CD8-positive, alpha-beta memory T cell (primary cell): ENCODE measurements at regions not wholly inside any gene's neighbourhood (a gene's known extent, or its start where the extent isn't known, plus 50 kb on each side); places are given as distances from the start of the nearest gene placed in this dataset.
"Not testable (repeated sequence)": the region's sequence is repeated elsewhere in the genome, so short reads cannot be mapped to it uniquely, and the experiment has no call there.

Experiments used
- CTCF ChIA-PET: fragments of 350-600 bp; sonication (Branson Sonifier 250); formaldehyde crosslinking; loops from one replicate; lab custom pipeline; 2021; ENCODE audit warnings: antibody characterized with exemption; lab: Charles Lee
- POLR2A ChIA-PET: fragments of 350-600 bp; sonication (Branson Sonifier 250); formaldehyde crosslinking; loops from one replicate; lab custom pipeline; 2021; ENCODE audit warnings: antibody characterized with exemption; lab: Charles Lee
- DNase-seq, 5 donors: peaks; one replicate each; pipeline versions ENCODE4 v3.0.0 to v3.0.0-alpha.2; 2020 to 2022; ENCODE audit warnings: mixed read lengths in 1 of 5
- H3K27ac ChIP-seq: one replicate; pipeline ENCODE4 v1.7.0; 2013; ENCODE audit warnings: low read depth, mild to moderate bottlenecking, low read length, moderate library complexity
- H3K27me3 ChIP-seq: 2 replicates; pipeline ENCODE4 v1.7.0; 2013; ENCODE audit warnings: low read length, mild to moderate bottlenecking; ENCODE audit not compliant: insufficient read depth, poor library complexity, severe bottlenecking
- H3K36me3 ChIP-seq: 2 replicates; pipeline ENCODE4 v1.7.0; 2013; ENCODE audit warnings: mild to moderate bottlenecking, low read length, moderate library complexity; ENCODE audit not compliant: insufficient read depth
- H3K4me1 ChIP-seq: 2 replicates; pipeline ENCODE4 v1.7.0; 2013; ENCODE audit warnings: mild to moderate bottlenecking, low read length, moderate library complexity; ENCODE audit not compliant: insufficient read depth
- H3K4me3 ChIP-seq: 2 replicates; pipeline ENCODE4 v1.7.0; 2013; ENCODE audit warnings: mild to moderate bottlenecking, low read length
- H3K9me3 ChIP-seq: 2 replicates; pipeline ENCODE4 v1.7.0; 2013; ENCODE audit warnings: mild to moderate bottlenecking, low read length
- H3K27ac Mint-ChIP-seq, 8 donors: one replicate each; pipeline ENCODE4 v1.8.0; 2020 to 2021; ENCODE audit warnings: mixed read lengths in 8 of 8, mild to moderate bottlenecking in 6 of 8, inconsistent platforms in 3 of 8, moderate library complexity in 3 of 8
- H3K27me3 Mint-ChIP-seq, 2 donors: one replicate each; pipeline ENCODE4 v1.8.0; 2020 to 2021; ENCODE audit warnings: mixed read lengths in 2 of 2, mild to moderate bottlenecking in 1 of 2, moderate library complexity in 1 of 2
- H3K36me3 Mint-ChIP-seq, 3 donors: one replicate each; pipeline ENCODE4 v1.8.0; 2020 to 2021; ENCODE audit warnings: mixed read lengths in 3 of 3, inconsistent platforms in 1 of 3, mild to moderate bottlenecking in 1 of 3
- H3K4me1 Mint-ChIP-seq, 3 donors: one replicate each; pipeline ENCODE4 v1.8.0; 2020 to 2021; ENCODE audit warnings: mixed read lengths in 3 of 3, inconsistent platforms in 1 of 3, mild to moderate bottlenecking in 1 of 3
- H3K4me3 Mint-ChIP-seq, 7 donors: one replicate each; pipeline ENCODE4 v1.8.0; 2020 to 2021; ENCODE audit warnings: mixed read lengths in 7 of 7, mild to moderate bottlenecking in 6 of 7, moderate library complexity in 4 of 7, inconsistent platforms in 2 of 7
- H3K9me3 Mint-ChIP-seq, 5 donors: one replicate each; pipeline ENCODE4 v1.8.0; 2020 to 2022; ENCODE audit warnings: mixed read lengths in 5 of 5, mild to moderate bottlenecking in 3 of 5, moderate library complexity in 2 of 5, inconsistent platforms in 1 of 5

- Mint-ChIP-seq H3K9me3 (peaks cover 0 to 5% (median 2%) of the 10 kb centered on the region in 5 donors), H3K4me3 (no peak overlapping the region), H3K27me3 (peaks cover 17 to 22% of the 10 kb centered on the region in 2 donors), H3K4me1 (no peaks in the 10 kb centered on the region), H3K27ac (no peak overlapping the region), H3K36me3 (no peaks in the 10 kb centered on the region)
- H3K4me3 ChIP-seq: no peak overlapping the region
- ChIA-PET CTCF (no interaction called here), POLR2A (no interaction called here)
- no peak for DNase-seq
- no peak overlapping the region for H3K27ac ChIP-seq
- H3K9me3 ChIP-seq: no peaks in the 10 kb centered on the region
- no peaks in the 10 kb centered on the region for H3K4me1 ChIP-seq
- no peaks in the 10 kb centered on the region for H3K36me3 ChIP-seq
- no peaks in the 10 kb centered on the region for H3K27me3 ChIP-seq
Observed at GRCh38 chrX:137119049-137119448, 85.3 kb upstream of the GPR101 start.

GRCh38 chrX:137118536-137118935, 84.7 kb upstream of the GPR101 start:
- POLR2A ChIA-PET: no interaction called here
- H3K9me3 Mint-ChIP-seq: peaks cover 0 to 5% (median 2%) of the 10 kb centered on the region in 5 donors
- H3K27me3 ChIP-seq: no peaks in the 10 kb centered on the region
- H3K27ac ChIP-seq: no peak overlapping the region
- CTCF ChIA-PET: no interaction called here
- H3K36me3 Mint-ChIP-seq: no peaks in the 10 kb centered on the region
- no peaks in the 10 kb centered on the region for H3K4me1 ChIP-seq
- H3K9me3 ChIP-seq: no peaks in the 10 kb centered on the region
- H3K36me3 ChIP-seq: no peaks in the 10 kb centered on the region
- H3K4me3 Mint-ChIP-seq: no peak overlapping the region
- no peaks in the 10 kb centered on the region for H3K4me1 Mint-ChIP-seq
- H3K27me3 Mint-ChIP-seq: peaks cover 12 to 22% of the 10 kb centered on the region in 2 donors
- DNase-seq: no peak
- no peak overlapping the region for H3K4me3 ChIP-seq
- H3K27ac Mint-ChIP-seq: no peak overlapping the region

- Histone ChIP-seq H3K27me3 (no peaks in the 10 kb centered on the region), H3K27ac (no peak overlapping the region), H3K36me3 (no peaks in the 10 kb centered on the region), H3K4me3 (no peak overlapping the region), H3K4me1 (no peaks in the 10 kb centered on the region), H3K9me3 (no peaks in the 10 kb centered on the region)
- Mint-ChIP-seq H3K27ac (no peak overlapping the region), H3K4me1 (no peaks in the 10 kb centered on the region), H3K27me3 (peaks cover 12 to 22% of the 10 kb centered on the region in 2 donors), H3K9me3 (peaks cover 0 to 5% (median 2%) of the 10 kb centered on the region in 5 donors), H3K36me3 (no peaks in the 10 kb centered on the region), H3K4me3 (no peak overlapping the region)
- ChIA-PET POLR2A (no interaction called here), CTCF (no interaction called here)
- no peak for DNase-seq
Observed at GRCh38 chrX:137118136-137118535, 84.3 kb upstream of the GPR101 start.

- H3K4me1 Mint-ChIP-seq, DNase-seq, H3K4me3 ChIP-seq, H3K9me3 ChIP-seq, H3K27ac Mint-ChIP-seq, H3K27ac ChIP-seq, H3K4me3 Mint-ChIP-seq, H3K27me3 ChIP-seq, POLR2A ChIA-PET, H3K9me3 Mint-ChIP-seq, H3K36me3 ChIP-seq, H3K36me3 Mint-ChIP-seq, CTCF ChIA-PET, H3K4me1 ChIP-seq: not testable (repeated sequence)
- peaks cover 5 to 16% of the 10 kb centered on the region in 2 donors for H3K27me3 Mint-ChIP-seq
Observed at GRCh38 chrX:137107877-137108276, 74.1 kb upstream of the GPR101 start.

GRCh38 chrX:137101273-137101990, 67.6 kb upstream of the GPR101 start:
- no peak for DNase-seq
- H3K4me1 Mint-ChIP-seq: no peaks in the 10 kb centered on the region
- no peak overlapping the region for H3K27ac Mint-ChIP-seq
- no peaks in the 10 kb centered on the region for H3K4me1 ChIP-seq
- no peaks in the 10 kb centered on the region for H3K36me3 ChIP-seq
- H3K27me3 Mint-ChIP-seq: peaks cover 10 to 33% of the 10 kb centered on the region in 2 donors
- H3K9me3 ChIP-seq: no peaks in the 10 kb centered on the region
- no peaks in the 10 kb centered on the region for H3K27me3 ChIP-seq
- no peaks in the 10 kb centered on the region for H3K36me3 Mint-ChIP-seq
- no peak overlapping the region for H3K4me3 ChIP-seq
- ChIA-PET POLR2A (no interaction called here), CTCF (no interaction called here)
- H3K4me3 Mint-ChIP-seq: no peak overlapping the region
- H3K9me3 Mint-ChIP-seq: no peaks in the 10 kb centered on the region
- no peak overlapping the region for H3K27ac ChIP-seq
